Smooth muscle cell of the brain vasculature (primary cell): ENCODE measurements at regions not wholly inside any gene's neighbourhood (a gene's known extent, or its start where the extent isn't known, plus 50 kb on each side); places are given as distances from the start of the nearest gene placed in this dataset.

Source experiments
- DNase-seq: peaks from one replicate; pipeline ENCODE4 v3.0.0-alpha.2; 2012; ENCODE audit warnings: low read depth, low spot score

DNA sequence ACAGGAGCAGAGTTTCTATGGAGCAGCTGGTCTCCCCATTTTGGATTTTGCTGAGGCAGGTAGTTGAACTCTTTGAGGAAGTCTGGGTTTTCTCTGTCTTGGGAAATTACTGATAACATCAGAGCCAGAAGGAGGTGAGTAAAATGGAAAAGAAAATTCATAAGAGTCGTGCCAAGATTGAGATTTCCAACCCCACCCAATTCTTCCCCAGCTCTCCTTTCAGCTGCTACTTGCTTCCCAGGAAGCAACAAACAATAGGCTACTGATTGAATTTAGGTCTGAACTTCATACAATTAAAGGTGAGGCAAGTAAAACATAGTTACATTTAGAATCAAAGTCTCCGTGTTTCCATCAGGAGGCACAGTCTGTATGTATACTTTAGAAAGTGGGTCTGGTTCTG, 54.6 kb upstream of the EOLA2 start:
- no peak for DNase-seq

DNA sequence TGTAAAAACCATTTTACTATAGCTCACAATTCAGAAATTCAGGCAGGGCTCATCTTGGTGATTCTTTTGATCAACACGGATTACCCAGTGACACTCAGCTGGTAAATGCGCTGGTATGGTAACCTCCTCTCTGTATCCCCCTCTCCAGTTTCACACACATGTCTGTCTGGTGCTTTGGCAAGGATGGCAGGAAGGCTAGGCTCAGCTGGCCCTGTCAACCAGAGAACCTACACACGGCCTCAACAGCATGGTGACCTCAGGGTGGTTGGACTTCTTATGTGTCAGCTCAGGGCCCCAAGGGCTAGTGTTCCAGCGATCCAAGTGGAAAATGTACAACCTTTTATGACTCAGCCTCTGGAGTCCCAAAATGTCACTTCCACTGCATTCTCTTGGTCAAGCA, 55.7 kb upstream of the EOLA2 start:
- no peak for DNase-seq

DNA sequence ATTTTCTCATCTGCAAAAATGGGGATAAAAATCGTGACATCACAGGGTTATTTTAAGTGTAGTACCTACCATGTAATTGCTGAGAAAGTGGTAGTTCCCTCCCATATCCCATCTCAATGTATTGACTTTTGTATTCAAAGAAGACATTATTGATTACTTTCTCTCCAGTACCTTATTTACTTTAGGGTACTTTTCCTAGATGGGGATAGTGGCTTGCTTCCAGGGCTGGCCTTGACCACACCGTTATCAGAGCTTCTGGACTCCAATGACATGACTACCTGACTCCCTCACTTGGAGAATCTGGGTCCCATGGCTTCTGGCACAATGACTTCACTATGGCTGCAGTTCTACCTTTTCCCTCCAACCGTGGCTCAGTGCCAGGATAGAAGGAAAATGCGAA, 58.2 kb upstream of the EOLA2 start:
- no peak for DNase-seq

DNA sequence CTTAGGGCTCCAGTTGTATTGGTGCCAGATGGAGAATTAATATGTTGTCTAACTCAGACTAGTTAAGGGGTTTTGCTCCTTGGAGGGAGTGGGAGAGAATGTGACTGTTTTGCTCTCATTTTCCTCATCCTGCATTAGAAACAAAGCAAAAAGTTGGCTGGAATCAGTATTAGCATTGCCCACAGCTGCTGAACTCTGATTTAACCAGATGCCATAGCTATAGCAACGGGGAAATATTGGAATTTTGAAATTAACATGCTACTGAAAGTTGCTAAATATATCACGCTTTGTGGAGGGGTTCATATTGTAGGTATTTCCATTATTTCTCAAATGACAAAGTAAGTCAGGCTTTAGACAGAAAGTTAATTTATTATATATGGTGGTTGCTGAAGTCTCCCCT, 66.7 kb upstream of the EOLA2 start:
- no peak for DNase-seq

DNA sequence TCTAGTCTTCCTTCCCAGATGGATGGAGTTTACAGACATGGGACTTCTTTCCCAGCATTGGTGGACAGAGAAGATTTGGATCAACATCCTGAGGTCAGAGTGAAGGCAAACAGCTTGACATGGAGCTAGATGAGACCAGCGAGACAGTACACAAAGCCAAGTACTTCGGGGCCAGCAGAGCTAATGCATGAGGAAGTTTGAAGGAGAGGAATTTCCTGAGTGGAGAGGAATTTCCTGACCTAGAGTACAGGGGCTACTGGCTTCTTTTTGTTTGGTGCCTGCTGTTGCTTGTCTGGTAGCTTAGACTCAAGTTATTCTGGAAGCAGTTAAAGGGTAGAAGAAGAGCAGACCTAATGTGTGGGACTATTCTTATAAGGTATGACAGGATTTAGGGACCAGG, 69.1 kb upstream of the EOLA2 start:
- DNase-seq: no peak

DNA sequence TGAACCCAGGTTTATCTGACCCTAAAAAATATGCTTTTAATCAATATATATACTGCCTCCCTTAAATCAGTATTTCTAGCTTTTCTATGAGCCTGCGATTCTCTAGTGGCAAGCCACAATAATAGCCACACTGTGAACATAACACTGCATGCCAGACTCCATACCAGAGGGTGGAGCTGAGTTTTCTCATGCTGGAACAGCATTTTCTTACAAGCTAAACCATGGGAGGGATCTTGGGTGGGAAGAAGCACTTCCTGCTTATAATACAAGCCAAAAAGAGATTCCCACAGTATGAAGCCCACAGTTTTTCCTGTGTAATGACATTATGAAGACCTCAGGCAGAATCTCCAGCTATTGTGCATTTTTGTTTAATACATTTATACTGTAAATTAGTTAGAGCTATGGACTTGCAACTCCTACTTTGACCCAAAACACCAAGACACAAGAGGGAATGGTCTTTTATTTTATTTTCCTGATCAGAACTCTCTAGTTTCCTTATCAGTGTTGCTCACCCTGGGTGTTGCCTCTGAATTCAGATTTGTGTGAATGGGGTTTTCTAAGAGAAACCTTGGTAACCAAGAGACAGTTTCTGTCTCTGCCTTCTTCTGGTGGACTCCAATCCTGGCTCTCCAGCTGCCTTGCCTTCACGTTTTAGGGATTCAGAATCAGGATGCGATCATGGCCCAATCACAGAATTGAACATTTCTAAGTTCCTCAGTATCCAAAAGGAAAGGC, 74.5 kb upstream of the EOLA2 start:
- no peak for DNase-seq

DNA sequence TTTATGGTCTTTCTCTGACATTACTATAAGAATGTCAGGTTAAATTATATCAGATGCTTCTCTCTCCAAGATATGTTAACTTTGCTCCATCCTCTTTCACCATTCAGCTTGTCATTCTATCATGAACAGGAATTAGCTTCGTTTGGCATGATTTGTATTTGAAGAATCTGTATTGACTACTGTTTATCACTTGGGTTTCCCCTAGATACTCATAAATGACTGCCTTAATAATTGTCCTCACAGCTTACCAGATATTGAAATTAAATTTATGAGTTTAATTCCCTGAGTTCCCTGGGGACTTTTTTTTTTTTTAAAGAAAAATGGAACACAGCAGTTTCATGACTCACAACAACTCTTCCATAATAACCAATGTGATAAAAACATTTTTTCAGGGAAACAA, 76.2 kb upstream of the EOLA2 start:
- DNase-seq: no peak

DNA sequence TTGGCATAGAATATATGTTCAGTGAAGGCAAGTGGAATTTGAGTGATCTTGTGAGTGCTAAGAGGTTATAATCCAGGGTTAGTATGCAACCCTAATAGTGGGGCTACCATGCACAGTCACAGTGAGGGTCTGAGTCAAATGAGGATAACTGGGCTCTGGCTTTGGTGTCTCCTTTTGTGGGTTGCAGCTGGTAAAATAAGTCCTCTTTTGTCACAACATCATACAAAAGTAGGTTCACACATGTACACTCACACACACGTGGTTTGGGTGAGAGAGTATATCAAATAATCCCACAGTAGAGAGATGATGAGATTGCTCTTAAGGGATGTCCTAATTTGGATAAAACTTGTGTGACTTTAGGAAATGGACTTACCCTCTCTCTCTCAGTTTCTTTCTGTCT, 79.6 kb upstream of the EOLA2 start:
- DNase-seq: no peak

DNA sequence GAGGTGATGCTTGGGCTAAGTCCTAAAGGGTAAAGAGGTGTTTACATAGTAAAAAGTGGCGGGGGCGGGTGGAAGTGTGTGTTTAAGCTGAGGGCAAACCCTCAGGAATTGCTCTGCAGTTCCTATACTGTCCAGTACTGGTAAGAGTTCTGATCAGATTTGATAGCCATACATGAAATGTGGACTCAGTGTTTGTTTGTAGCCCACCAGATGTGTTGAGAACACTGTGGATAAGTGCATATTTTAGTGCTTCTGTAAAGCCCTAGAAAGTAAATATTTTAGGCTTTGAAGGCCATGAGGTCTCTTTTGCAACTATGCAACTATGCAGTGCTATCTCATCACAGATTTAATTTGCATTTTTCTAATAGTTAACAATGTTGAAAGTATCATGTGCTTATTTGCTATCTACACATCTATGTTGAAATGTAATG, 80.7 kb upstream of the EOLA2 start:
- DNase-seq: no peak

DNA sequence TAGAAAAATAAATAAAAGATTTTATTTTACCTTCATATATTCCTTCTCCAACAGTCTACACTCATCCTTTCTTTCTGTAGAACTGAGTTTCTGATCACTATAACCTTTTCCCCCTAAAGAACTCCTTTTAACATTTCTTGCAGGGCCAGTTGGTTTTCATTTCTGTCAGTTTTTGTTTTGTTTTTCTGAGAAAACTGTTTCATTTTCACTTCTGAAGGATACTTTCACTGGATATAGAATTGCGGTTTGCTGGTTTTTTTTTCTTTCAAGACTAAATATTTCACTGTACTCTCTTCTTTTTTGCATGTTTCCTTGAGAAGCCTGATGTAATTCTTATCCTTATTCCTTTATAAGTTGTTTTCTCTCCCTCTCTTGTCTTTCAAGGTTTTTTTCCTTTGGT, 90.4 kb upstream of the EOLA2 start:
- DNase-seq: no peak

DNA sequence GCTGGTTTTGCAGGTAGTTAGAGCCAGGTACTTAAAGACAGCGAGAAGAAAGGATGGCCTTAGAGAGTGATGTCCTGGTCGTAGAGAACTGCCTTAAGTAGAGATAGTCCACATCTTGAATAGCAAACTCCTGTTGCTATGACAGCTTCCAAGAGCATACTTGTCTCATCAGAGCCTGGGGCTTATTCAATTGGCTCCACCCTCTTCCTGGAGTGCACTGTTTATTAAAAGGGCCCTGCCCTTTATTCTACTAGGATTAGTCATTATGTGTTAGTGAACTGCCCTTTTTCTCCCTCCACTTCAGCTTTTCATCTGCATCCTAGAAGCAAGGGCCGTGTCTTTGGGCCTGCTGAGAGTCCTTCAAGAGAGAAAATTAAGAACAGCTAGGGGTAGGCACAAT, 94.5 kb upstream of the EOLA2 start:
- DNase-seq: no peak

DNA sequence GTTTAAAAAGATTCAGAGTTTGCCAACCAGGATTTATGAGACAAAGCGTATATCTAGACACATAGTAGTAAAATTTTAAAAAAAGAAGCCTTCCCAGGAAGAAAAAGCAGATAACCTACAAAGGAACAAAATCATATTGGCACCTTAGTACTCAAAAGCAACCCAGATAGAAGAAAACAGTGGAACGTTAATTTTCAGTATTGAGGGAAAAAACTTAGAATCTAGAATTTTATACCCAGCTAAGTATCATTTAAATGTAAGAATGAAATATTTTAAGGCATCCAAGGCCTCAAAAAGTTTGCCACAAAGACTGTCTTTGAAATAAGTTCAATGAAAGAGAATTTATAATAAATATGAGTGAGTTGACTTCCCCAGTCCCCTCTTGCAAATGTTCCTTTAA, 96.5 kb upstream of the EOLA2 start:
- DNase-seq: no peak

DNA sequence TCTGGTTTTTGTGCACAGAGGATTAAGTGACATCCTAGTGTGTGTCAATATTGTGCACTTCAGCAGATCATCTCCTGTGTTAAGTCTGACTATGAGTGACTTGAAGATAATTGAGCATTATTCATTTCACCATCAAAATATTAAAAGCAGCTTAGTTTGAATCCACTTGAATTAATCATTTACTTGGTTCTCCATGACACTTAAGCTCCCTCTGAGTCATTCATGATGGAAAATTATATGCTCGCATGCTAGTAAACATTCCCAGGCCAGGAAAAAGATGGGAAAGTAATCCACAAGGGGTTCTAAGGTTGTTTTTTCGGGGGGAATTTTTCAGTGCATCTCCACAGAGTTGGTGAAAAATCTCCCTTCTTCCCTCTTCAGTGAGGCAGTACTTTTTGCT, 97.2 kb upstream of the EOLA2 start:
- DNase-seq: no peak

DNA sequence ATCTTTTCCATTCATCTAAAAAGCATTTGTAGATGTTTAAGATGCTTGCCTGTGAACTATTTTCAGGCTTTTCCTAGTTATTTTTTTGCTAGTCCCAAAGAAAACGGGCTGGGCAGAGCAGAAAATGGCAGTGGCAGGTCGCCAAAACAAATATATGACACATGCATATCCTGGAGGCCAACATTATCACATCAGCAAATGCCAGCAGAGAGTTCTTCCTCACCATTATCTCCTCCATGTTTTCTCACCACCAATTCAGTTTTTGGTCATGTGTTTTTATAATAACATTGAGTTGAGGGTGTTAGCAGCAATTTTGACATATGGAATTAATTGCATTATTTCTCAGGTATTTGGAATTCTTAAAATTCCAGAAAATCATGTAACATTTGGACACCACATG, 97.9 kb upstream of the EOLA2 start:
- DNase-seq: no peak

DNA sequence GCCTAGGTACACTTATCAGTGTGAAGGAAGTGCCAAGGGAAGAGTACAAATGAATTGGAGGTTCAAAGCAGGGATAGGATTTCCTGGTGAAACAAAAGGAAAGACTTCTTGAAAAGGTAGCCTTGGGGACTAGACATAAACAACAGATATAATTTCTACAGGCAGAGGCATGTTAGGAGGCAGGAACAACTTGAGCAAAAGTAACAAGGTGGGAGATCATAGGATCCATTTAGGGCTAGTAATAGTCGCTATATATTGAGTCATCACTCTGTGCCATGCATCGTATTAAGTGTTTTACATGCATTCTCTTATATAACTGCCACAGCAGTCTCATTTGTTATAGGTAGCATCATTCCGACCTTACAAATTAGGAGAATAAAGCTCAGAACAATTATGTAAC, 98.3 kb upstream of the EOLA2 start:
- no peak for DNase-seq

DNA sequence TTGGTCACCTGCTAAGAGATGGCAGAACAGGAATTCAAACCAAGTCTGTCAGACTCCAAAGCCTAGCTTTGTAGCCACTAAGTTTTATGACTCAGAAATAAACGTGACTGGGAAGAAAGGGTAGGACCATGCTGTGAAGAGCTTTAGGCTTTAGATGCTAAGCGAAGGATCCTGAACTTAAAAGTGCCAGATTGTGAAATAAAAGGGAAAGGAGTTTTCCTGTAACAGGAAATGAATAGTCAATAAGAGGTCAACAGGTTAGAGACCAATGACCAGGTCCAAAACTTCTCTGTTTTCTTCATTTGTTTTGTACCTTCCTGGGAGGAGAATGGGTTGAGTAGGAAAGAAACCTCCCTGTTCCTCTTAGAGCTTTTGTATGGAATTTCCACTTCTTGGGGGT, 98.8 kb upstream of the EOLA2 start:
- DNase-seq: no peak

DNA sequence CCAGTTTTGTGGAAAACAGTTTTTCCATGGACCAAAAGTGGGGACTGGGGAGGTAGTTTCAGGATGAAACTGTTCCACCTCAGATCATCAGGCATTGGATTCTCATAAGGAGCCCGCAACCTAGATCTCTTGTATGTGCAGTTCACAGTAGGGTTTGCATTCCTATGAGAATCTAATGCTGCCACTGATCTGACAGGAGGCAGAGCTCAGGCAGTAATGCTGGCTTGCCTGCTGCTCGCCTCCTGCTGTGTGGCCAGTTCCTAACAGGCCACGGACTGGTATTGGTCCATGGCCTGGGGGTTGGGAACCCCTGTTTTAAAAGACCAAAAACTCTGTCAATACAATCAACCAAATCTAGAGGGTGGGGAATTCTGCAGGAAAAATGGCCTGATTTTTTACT, 100.0 kb upstream of the EOLA2 start:
- no peak for DNase-seq

DNA sequence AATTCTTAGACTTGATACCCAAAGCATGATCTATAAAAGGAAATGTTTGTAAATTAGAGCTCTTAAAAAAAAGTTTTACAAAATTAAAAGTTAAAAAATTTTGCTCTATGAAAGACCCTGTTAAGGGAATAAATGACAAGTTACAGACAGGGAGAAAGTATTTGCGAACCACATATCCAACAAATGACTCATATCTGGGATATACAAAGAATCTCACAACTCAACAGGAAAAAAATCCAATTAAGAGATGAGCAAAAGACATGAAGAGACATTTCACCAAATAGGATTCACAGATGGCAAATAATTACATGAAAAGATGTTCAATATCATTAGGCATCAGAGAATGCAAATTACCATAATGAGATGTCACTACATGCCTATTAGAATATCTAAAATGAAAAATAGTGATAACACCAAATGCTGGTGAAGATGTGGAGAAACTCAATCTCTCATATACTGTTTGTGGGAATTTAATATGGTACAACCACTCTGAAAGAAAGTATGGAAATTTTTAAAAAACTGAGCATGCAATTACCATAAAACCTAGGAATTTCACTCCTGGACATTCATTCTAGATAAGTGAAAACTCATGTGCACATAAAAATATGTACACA, 100.8 kb upstream of the EOLA2 start:
- DNase-seq: no peak

DNA sequence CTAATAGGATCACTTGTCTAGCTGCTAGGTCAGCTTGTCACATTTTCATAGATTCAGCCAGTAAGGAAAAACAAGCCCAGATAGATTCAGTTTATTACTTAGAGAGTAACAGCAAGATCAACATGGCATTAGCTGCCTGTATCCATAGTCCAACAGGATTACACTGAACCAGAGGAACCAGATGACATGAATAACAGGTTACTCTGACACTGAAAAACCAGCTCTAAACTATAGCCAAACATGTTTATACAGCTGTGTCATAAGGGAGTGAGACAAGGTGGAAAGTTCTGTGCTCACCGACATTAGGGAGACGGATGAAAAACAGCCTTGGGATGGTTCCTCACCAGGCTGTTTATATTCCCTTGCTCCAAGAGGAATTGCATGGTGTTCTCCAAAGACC, 102.9 kb upstream of the EOLA2 start:
- DNase-seq: no peak

DNA sequence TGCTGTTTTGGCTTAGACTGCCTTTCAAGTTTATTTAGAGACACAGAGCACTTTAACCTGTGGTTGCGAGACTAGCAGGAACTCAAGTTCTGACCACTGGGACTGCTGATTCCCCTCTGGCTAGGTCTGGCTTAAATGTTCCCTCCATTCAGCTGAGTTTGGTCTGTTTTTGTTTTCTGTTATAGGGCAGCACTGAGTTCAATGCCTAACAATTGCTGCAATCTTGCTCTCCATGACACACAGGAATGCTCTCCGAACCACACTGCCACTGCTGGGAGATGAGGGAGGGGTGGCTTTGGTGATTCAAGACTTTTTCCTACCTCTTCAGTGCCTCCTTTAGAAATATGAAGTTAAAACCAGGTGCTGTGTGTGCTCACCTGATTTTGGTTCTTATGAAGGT, 106.3 kb upstream of the EOLA2 start:
- no peak for DNase-seq

DNA sequence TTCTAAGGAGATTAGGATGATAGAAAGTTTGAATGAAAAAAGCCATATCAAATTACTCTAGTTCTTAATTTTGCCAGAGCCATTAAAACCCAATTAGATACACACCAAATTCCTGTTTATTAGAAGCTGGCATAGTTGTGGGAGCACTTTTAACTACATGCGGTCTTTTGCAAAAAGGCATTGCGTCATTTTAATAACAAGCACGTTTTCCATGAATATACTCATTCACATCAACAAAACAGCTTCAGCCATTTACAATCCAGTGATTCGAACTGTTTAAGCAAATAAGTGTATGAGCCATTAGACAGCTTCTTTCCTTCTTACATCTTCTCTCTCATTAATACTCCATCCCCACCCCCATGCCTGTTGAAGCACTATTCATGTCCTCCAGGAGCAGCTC, 109.5 kb upstream of the EOLA2 start:
- no peak for DNase-seq

DNA sequence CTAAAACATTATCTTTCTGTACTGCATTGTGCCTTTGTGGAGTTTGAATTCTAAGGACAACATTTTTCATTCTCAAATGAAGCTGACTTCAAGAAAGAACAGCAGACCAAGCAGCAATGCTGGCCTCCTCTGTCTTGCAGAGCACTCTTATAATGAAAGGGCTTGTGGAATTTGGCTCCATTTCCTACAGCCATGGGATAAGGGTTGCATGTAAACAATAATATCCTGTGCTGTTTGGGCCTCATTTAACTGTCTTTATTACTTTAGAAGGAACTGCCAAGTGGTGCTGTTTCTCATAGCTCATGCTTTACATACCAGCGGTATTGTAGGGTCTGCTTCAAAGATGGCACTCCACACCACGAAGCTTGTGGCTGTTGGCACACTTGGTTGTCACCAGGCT, 111.4 kb upstream of the EOLA2 start:
- DNase-seq: no peak

DNA sequence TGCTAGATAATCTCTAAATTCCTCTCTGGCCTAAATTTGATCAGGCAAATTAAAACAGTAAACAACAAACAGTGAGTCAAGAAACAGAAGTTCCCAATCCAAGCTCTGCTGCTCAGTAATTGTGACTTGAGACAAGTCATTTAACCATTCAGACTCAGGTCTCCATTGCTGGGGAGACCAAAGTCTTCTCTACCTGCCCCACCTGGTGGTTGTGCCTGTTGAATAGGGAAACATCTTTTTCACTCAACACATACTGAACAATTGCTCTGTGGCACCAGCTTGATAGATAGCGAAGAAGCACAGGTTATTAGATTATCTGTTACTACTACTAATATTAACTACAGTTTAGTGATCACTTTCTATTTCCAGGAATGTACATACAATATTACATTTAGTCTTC, 112.1 kb upstream of the EOLA2 start:
- no peak for DNase-seq

DNA sequence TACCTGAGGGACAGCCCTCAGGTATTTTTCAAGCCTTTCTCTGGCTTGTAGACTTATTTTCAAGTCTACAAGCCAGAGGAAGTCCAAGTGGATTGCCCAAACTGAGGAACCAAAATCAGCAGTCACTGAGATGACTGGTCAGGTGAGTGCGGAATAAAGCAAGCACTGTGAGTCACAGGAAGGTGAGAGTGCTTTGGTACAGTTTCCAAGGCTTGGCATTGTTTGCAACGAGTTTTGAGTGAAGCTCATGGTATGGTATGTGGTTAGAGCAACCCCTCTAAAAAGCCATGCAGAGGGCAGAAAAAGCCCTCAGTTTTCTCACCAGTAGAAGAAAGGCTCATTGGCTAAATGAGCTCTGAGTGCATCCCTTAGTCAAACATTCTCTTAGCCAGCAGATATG, 112.8 kb upstream of the EOLA2 start:
- DNase-seq: no peak
